ENCODE measurements at regions not wholly inside any gene's neighbourhood (a gene's known extent, or its start where the extent isn't known, plus 50 kb on each side); places are given as distances from the start of the nearest gene placed in this dataset.

DNA sequence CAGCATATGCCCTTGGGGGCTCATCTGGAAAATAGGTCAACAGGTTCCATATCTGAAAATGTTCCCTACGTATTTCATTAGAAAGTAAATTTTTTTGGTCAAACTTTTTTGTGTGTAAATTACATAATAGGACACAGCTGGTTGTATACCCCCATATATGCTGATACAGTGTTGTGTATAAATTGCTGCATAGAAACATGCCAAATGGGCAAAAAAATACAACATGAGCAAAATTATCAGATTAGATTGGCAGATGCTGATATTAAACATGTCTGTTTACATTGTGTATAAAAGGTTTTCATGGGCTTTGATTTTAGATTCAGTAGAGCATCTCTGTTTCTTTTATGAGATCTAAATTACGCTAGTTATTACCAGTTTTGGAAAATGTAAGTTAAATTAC, 2223.0 kb downstream of the MAT2B start:
- Histone ChIP-seq H3K9ac (ENCODE audit: control insufficient read depth, extremely low read depth, insufficient read depth, low read length) (no peak overlapping the region), H3K36me3 (ENCODE audit: control insufficient read depth in 2 of 2, extremely low read depth in 1 of 2, insufficient read depth in 2 of 2, low read length in 2 of 2) (no peaks in the 10 kb centered on the region), H2AFZ (ENCODE audit: control insufficient read depth, low read length) (no peak overlapping the region), H3K4me3 (ENCODE audit: control insufficient read depth in 2 of 3, extremely low read depth in 1 of 3, insufficient read depth in 2 of 3, low read depth in 1 of 3, low read length in 3 of 3) (no peak overlapping the region), H3K4me1 (ENCODE audit: control insufficient read depth, extremely low read depth, insufficient read depth, low read length) (no peaks in the 10 kb centered on the region), H3K27ac (ENCODE audit: control insufficient read depth, insufficient read depth, low read length) (no peak overlapping the region), H4K20me1 (ENCODE audit: control insufficient read depth, extremely low read depth, insufficient read depth, low read length) (no peaks in the 10 kb centered on the region), H3K4me2 (ENCODE audit: control insufficient read depth, extremely low read depth, insufficient read depth, low read depth, low read length) (no peak overlapping the region), H3K9me1 (ENCODE audit: control insufficient read depth, extremely low read depth, insufficient read depth, low read length) (no peaks in the 10 kb centered on the region), H3K79me2 (ENCODE audit: control insufficient read depth, insufficient read depth, low read length) (no peaks in the 10 kb centered on the region), H3K9me3 (ENCODE audit: control insufficient read depth, low read depth, low read length) (no peaks in the 10 kb centered on the region), H3K27me3 (ENCODE audit: control insufficient read depth, extremely low read depth, insufficient read depth, low read length) (no peaks in the 10 kb centered on the region)
- no peak for DNase-seq (ENCODE audit: low read depth, low spot score)
- dilution Hi-C loops (cut with MboI; ENCODE audit: extremely low pct_ligation_motif_present, low sequenced_read_pairs): no loop called here
- FAIRE-seq: no peak
- no peak for TF ChIP-seq EZH2 (IDR thresholded peaks at IDR 0.05; ENCODE audit: low read length)
- TF ChIP-seq, protein P1, sequence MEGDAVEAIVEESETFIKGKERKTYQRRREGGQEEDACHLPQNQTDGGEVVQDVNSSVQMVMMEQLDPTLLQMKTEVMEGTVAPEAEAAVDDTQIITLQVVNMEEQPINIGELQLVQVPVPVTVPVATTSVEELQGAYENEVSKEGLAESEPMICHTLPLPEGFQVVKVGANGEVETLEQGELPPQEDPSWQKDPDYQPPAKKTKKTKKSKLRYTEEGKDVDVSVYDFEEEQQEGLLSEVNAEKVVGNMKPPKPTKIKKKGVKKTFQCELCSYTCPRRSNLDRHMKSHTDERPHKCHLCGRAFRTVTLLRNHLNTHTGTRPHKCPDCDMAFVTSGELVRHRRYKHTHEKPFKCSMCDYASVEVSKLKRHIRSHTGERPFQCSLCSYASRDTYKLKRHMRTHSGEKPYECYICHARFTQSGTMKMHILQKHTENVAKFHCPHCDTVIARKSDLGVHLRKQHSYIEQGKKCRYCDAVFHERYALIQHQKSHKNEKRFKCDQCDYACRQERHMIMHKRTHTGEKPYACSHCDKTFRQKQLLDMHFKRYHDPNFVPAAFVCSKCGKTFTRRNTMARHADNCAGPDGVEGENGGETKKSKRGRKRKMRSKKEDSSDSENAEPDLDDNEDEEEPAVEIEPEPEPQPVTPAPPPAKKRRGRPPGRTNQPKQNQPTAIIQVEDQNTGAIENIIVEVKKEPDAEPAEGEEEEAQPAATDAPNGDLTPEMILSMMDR (optimal IDR thresholded peaks at IDR 0.05 in 1 of 3, IDR thresholded peaks at IDR 0.05 in 1 of 3, conservative IDR thresholded peaks at IDR 0.05 in 1 of 3; ENCODE audit: extremely low read depth in 1 of 3, insufficient read depth in 2 of 3, low read length in 3 of 3): no peak

DNA sequence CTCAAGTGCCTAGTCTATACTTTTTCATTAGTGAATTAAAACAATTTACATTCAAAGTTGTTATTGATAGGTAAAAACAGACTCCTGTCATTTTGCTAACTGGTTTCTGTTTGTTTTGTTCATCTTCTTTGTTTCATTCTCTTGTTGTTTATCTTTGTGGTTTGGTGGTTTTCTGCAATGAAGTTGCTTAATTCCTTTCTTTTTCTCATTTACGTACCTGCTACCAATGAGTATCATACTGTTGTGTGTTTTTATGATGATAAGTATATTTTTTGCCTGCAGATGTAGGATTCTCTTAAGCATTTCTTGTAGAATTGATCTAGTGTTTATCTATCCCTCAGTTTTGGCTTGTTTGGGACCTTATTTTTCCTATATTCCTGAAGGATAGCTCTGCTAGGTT, 2230.0 kb downstream of the MAT2B start:
- H3K9ac ChIP-seq (ENCODE audit: control insufficient read depth, extremely low read depth, insufficient read depth, low read length): no peak overlapping the region
- DNase-seq (ENCODE audit: low read depth, low spot score): no peak
- H3K79me2 ChIP-seq (ENCODE audit: control insufficient read depth, insufficient read depth, low read length): no peaks in the 10 kb centered on the region
- H2AFZ ChIP-seq (ENCODE audit: control insufficient read depth, low read length): no peak overlapping the region
- H3K4me1 ChIP-seq (ENCODE audit: control insufficient read depth, extremely low read depth, insufficient read depth, low read length): no peaks in the 10 kb centered on the region
- H3K9me1 ChIP-seq (ENCODE audit: control insufficient read depth, extremely low read depth, insufficient read depth, low read length): no peaks in the 10 kb centered on the region
- H3K4me3 ChIP-seq (ENCODE audit: control insufficient read depth in 2 of 3, extremely low read depth in 1 of 3, insufficient read depth in 2 of 3, low read depth in 1 of 3, low read length in 3 of 3): no peak overlapping the region
- H3K4me2 ChIP-seq (ENCODE audit: control insufficient read depth, extremely low read depth, insufficient read depth, low read depth, low read length): no peak overlapping the region
- FAIRE-seq: no peak
- no peaks in the 10 kb centered on the region for H4K20me1 ChIP-seq (ENCODE audit: control insufficient read depth, extremely low read depth, insufficient read depth, low read length)
- H3K27me3 ChIP-seq (ENCODE audit: control insufficient read depth, extremely low read depth, insufficient read depth, low read length): no peaks in the 10 kb centered on the region
- no peaks in the 10 kb centered on the region for H3K36me3 ChIP-seq (ENCODE audit: control insufficient read depth in 2 of 2, extremely low read depth in 1 of 2, insufficient read depth in 2 of 2, low read length in 2 of 2)
- TF ChIP-seq, protein P1 (optimal IDR thresholded peaks at IDR 0.05 in 1 of 3, IDR thresholded peaks at IDR 0.05 in 1 of 3, conservative IDR thresholded peaks at IDR 0.05 in 1 of 3; ENCODE audit: extremely low read depth in 1 of 3, insufficient read depth in 2 of 3, low read length in 3 of 3): no peak
- TF ChIP-seq EZH2 (IDR thresholded peaks at IDR 0.05; ENCODE audit: low read length): no peak
- H3K27ac ChIP-seq (ENCODE audit: control insufficient read depth, insufficient read depth, low read length): no peak overlapping the region
- dilution Hi-C loops (cut with MboI; ENCODE audit: extremely low pct_ligation_motif_present, low sequenced_read_pairs): no loop called here
- H3K9me3 ChIP-seq (ENCODE audit: control insufficient read depth, low read depth, low read length): no peaks in the 10 kb centered on the region

Data from keratinocyte (primary cell).